GM19099 (cell line): ENCODE measurements at regions not wholly inside any gene's neighbourhood (a gene's known extent, or its start where the extent isn't known, plus 50 kb on each side); places are given as distances from the start of the nearest gene placed in this dataset.

Source experiments
- POLR2A ChIP-seq: IDR thresholded peaks from 3 replicates; pipeline ENCODE4 v1.6.1; 2011; ENCODE audit warnings: low read depth; ENCODE audit not compliant: insufficient read length; ENCODE audit errors: extremely low read depth

- no peak for TF ChIP-seq POLR2A
Measured at GRCh38 chr10:3404381-3404780, 231.8 kb upstream of the PITRM1 start.

GRCh38 chr10:3402187-3402751 lies 229.7 kb upstream of the PITRM1 start:
- TF ChIP-seq POLR2A, result no peak

- TF ChIP-seq POLR2A, result no peak
Measured at GRCh38 chr10:3401491-3401938, 228.9 kb upstream of the PITRM1 start.

- no peak for TF ChIP-seq POLR2A
Measured at GRCh38 chr10:3400348-3400747, 227.8 kb upstream of the PITRM1 start.

- TF ChIP-seq POLR2A, result no peak
Measured at GRCh38 chr10:3399756-3400155, 227.2 kb upstream of the PITRM1 start.

- TF ChIP-seq POLR2A, result no peak
Measured at GRCh38 chr10:3398825-3399646, 226.5 kb upstream of the PITRM1 start.

- no peak for TF ChIP-seq POLR2A
Measured at GRCh38 chr10:3397846-3398245, 225.3 kb upstream of the PITRM1 start.

- no peak for TF ChIP-seq POLR2A
Measured at GRCh38 chr10:3397231-3397630, 224.6 kb upstream of the PITRM1 start.

- no peak for TF ChIP-seq POLR2A
Measured at GRCh38 chr10:3396116-3396515, 223.5 kb upstream of the PITRM1 start.

- TF ChIP-seq POLR2A, result no peak
Measured at GRCh38 chr10:3395458-3395861, 222.9 kb upstream of the PITRM1 start.

GRCh38 chr10:3395041-3395440 lies 222.5 kb upstream of the PITRM1 start:
- no peak for TF ChIP-seq POLR2A

GRCh38 chr10:3393958-3394357 lies 221.4 kb upstream of the PITRM1 start:
- no peak for TF ChIP-seq POLR2A

GRCh38 chr10:3391657-3392056 lies 219.1 kb upstream of the PITRM1 start:
- TF ChIP-seq POLR2A, result no peak

- no peak for TF ChIP-seq POLR2A
Measured at GRCh38 chr10:3389130-3389529, 216.5 kb upstream of the PITRM1 start.

- no peak for TF ChIP-seq POLR2A
Measured at GRCh38 chr10:3385487-3385886, 212.9 kb upstream of the PITRM1 start.

GRCh38 chr10:3382092-3382491 lies 209.5 kb upstream of the PITRM1 start:
- TF ChIP-seq POLR2A, result no peak
